Spleen (tissue), 11 donors: ENCODE measurements at regions not wholly inside any gene's neighbourhood (a gene's known extent, or its start where the extent isn't known, plus 50 kb on each side); places are given as distances from the start of the nearest gene placed in this dataset.

ENCODE experiments used
- DNase-seq: peaks from one replicate; pipeline ENCODE4 v3.0.0-alpha.2; 2020
- H3K27ac ChIP-seq, 8 donors: fragments of 200-600 bp; sonication (generic) in 7 of 8; 1 replicate in 4 of 8; 2 replicates in 4 of 8; pipeline versions ENCODE4 v1.5.0 to v1.8.0; 2016 to 2021; ENCODE audit warnings: inconsistent platforms in 4 of 8, mild to moderate bottlenecking in 4 of 8, moderate library complexity in 1 of 8
- H3K27me3 ChIP-seq, 7 donors: fragments of 200-600 bp; sonication (generic) in 6 of 7; replicated peaks in 1 of 7; 1 replicate in 4 of 7; 2 replicates in 3 of 7; pipeline versions ENCODE4 v1.5.0 to v1.8.0; 2016 to 2021; ENCODE audit warnings: inconsistent platforms in 3 of 7, mild to moderate bottlenecking in 1 of 7
- H3K36me3 ChIP-seq, 6 donors: fragments of 200-600 bp; sonication (generic) in 5 of 6; 1 replicate in 4 of 6; 2 replicates in 2 of 6; pipeline versions ENCODE4 v1.5.0 to v1.8.0; 2016 to 2021; ENCODE audit warnings: inconsistent platforms in 2 of 6
- H3K4me1 ChIP-seq, 6 donors: fragments of 200-600 bp; sonication (generic) in 5 of 6; 1 replicate in 3 of 6; 2 replicates in 3 of 6; pipeline versions ENCODE4 v1.5.0 to v1.8.0; 2016 to 2021; ENCODE audit warnings: inconsistent platforms in 3 of 6
- H3K4me3 ChIP-seq, 8 donors: fragments of 200-600 bp; sonication (generic) in 7 of 8; 1 replicate in 4 of 8; 2 replicates in 4 of 8; pipeline versions ENCODE4 v1.5.0 to v1.8.0; 2016 to 2021; ENCODE audit warnings: inconsistent platforms in 4 of 8, mild to moderate bottlenecking in 4 of 8, moderate library complexity in 2 of 8
- H3K9me3 ChIP-seq, 8 donors: fragments of 200-600 bp; sonication (generic) in 7 of 8; 1 replicate in 4 of 8; 2 replicates in 4 of 8; pipeline versions ENCODE4 v1.5.0 to v1.8.0; 2016 to 2021; ENCODE audit warnings: inconsistent platforms in 4 of 8
- CTCF ChIP-seq, 11 experiments: fragments of 200-600 bp in 7 of 11; fragments of 450-650 bp in 4 of 11; sonication (generic) in 4 of 11; IDR thresholded peaks in 8 of 11; conservative IDR thresholded peaks in 3 of 11; 1 replicate in 7 of 11; 2 replicates in 4 of 11; pipeline versions ENCODE4 v1.4.0 to v1.8.0; 2016 to 2021; ENCODE audit warnings: antibody characterized with exemption in 11 of 11, inconsistent platforms in 4 of 11, mild to moderate bottlenecking in 1 of 11
- POLR2A ChIP-seq, 3 donors: fragments of 450-650 bp; IDR thresholded peaks; one replicate each; pipeline ENCODE4 v1.5.1; 2017; ENCODE audit warnings: antibody characterized with exemption in 3 of 3, mild to moderate bottlenecking in 1 of 3
- POLR2AphosphoS5 ChIP-seq, 3 donors: sonication (generic); formaldehyde crosslinking; IDR thresholded peaks; one replicate each; pipeline ENCODE4 v1.5.1; 2017; ENCODE audit warnings: antibody characterized with exemption in 3 of 3
- WGBS, 5 donors: extraction: QIAGEN DNeasy Blood & Tissue Kit in 3 of 5; methylation state at CpG; one replicate each; pipeline versions ENCODE4 v1.1.5 to v1.1.7; 2013 to 2018; 5-methylcytosine and 5-hydroxymethylcytosine counted together
- intact Hi-C: fragments of 100-400 bp; cut with DNase I; formaldehyde crosslinking; loops from one replicate; pipeline ENCODE4 v1.15.0; 2023; ENCODE audit warnings: low total_unique reads
- donor health status: healthy with polysubstance abuse.
- donor health status: DM: no; HTN: no; CAD: no; lungs with moderate emphysema.
- donor health status: DM: no; HTN: no; CAD: no.
- donor health status: Bipolar disorder and iron deficiency.
- donor health status: healthy.
- donor health status: DM: no; HTN: no; CAD: no.
- donor health status: DM: yes; HTN: yes; CAD: no.

DNA sequence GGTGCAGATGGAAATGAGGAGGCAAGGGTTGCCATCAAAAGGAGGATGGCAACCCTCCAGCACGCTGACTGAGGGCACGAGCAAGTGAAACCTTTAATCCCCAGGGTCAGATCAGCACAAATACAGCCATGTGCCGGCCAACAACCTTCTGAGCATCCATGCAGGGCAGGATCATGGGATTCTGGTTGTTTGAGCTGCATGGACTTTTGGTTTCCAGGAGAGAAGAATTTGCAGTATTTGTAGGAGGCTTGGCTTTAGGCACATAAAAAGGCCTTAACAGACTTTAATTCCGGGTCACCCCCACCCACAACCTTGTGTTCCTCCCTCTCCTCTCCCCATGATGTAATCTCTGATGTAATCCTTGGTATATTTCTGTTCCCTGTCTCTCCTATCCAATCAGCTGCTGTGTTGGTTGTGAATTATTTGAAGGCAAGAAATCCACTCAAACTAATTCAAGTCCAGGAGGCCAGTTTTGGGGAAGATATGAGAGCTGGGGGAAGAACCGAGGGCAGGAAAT is 254.3 kb downstream of the SHQ1 start:
- H3K27ac ChIP-seq, result no peak overlapping the region
- H3K4me1 ChIP-seq, result peaks cover 0 to 16% (median 2%) of the 10 kb centered on the region in 6 donors
- no peak for TF ChIP-seq POLR2A (IDR thresholded peaks at IDR 0.05)
- TF ChIP-seq POLR2AphosphoS5 (IDR thresholded peaks at IDR 0.05), result no peak
- TF ChIP-seq CTCF (IDR thresholded peaks at IDR 0.05 in 8 of 11, conservative IDR thresholded peaks at IDR 0.05 in 3 of 11), result no peak
- H3K9me3 ChIP-seq, result no peaks in the 10 kb centered on the region
- H3K27me3 ChIP-seq, result peaks cover 0 to 14% (median 0%) of the 10 kb centered on the region in 7 donors
- intact Hi-C loops, result no loop called here
- no peak for DNase-seq
- WGBS, 5 donors, result 59 to 79% (median 71%) methylated on average over 5 of the region's 5 CpGs
- H3K36me3 ChIP-seq, result no peaks in the 10 kb centered on the region
- no peak overlapping the region for H3K4me3 ChIP-seq

DNA sequence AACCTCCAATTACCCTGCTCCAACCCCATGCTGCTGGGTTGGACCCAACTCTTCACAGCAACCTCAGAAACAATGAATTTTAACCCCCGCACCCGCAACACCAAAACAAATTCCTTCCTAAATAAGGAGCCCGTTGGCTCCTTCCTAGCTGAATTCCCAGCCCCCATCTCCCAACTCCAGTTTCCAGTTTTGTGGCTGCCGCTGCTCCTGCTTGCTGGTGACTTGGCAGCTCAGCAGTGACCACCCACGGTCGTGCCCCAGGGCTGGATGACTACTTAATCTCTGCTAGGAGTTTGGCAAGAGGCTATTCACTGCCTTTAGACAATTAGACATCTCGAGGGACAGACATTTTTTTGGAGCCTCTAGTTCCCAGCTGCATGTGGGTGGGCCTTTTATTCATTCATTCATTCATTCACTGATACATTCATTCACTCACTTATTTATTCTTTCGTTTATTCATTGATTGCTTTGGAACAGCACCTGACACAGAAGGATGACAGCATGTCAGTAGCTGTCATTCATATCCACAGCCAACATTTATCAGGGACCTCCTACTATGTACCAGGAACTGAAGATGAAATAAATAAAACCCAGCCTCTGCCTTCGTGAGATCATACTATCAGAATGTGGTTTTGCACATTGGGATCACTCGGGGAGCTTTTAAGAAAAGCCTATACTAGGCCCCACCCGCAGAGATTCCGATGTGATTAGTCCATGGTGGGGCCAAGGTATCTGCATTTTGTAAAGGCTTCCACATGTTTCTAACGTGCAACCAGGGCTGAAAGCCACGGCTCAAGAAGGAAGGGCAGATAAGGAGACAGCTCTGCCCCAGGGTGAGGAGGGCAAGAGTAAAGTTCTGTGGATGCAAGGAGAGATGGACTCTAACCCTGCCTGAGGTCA is 256.5 kb downstream of the SHQ1 start:
- WGBS, 5 donors, result 82 to 87% (median 85%) methylated on average over 14 of the region's 14 CpGs
- TF ChIP-seq POLR2A (IDR thresholded peaks at IDR 0.05), result no peak
- no peak for TF ChIP-seq CTCF (IDR thresholded peaks at IDR 0.05 in 8 of 11, conservative IDR thresholded peaks at IDR 0.05 in 3 of 11)
- no peak for TF ChIP-seq POLR2AphosphoS5 (IDR thresholded peaks at IDR 0.05)
- H3K27me3 ChIP-seq, result peaks cover 0 to 12% (median 0%) of the 10 kb centered on the region in 7 donors
- no peak for DNase-seq
- H3K4me3 ChIP-seq, result no peak overlapping the region
- H3K27ac ChIP-seq, result no peak overlapping the region
- intact Hi-C loops, result no loop called here
- no peaks in the 10 kb centered on the region for H3K36me3 ChIP-seq
- H3K9me3 ChIP-seq, result no peaks in the 10 kb centered on the region
- peaks cover 0 to 9% (median 0%) of the 10 kb centered on the region in 6 donors for H3K4me1 ChIP-seq

- Histone ChIP-seq H3K27me3 (peaks cover 0 to 19% (median 0%) of the 10 kb centered on the region in 7 donors), H3K27ac (no peak overlapping the region), H3K4me1 (peaks cover 0 to 9% (median 0%) of the 10 kb centered on the region in 6 donors), H3K36me3 (no peaks in the 10 kb centered on the region), H3K4me3 (no peak overlapping the region), H3K9me3 (no peaks in the 10 kb centered on the region)
- DNase-seq, result no peak
- no peak for TF ChIP-seq POLR2AphosphoS5 (IDR thresholded peaks at IDR 0.05)
- TF ChIP-seq CTCF (IDR thresholded peaks at IDR 0.05 in 8 of 11, conservative IDR thresholded peaks at IDR 0.05 in 3 of 11), result no peak
- TF ChIP-seq POLR2A (IDR thresholded peaks at IDR 0.05), result no peak
- intact Hi-C loops, result no loop called here
- 84 to 89% (median 86%) methylated on average over 12 of the region's 12 CpGs for WGBS, 5 donors
Measured at GRCh38 chr3:72590732-72591221, 257.5 kb downstream of the SHQ1 start.

DNA sequence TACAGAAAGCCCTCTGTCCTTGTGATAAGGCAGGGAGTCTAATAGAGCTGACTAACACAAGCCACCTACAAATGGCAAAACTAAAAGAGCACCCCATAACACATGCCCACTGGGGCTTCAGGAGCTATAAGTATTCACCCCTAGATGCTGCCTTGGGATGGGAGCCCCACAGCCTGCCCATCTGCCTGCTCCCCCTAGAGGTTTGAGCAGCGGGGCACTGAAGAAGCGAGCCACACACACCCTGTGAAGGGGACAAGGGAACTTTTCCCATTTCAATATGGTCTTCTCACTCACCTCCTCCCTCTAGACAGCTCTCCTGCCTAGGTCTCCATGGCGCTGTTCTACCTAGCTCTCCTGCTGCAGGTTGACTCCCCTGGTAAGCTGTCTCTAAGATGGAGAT is 261.0 kb downstream of the SHQ1 start:
- H3K4me1 ChIP-seq, result peaks cover 0 to 8% (median 6%) of the 10 kb centered on the region in 6 donors
- no peaks in the 10 kb centered on the region for H3K9me3 ChIP-seq
- TF ChIP-seq POLR2A (IDR thresholded peaks at IDR 0.05) (no peak), POLR2AphosphoS5 (IDR thresholded peaks at IDR 0.05) (no peak), CTCF (IDR thresholded peaks at IDR 0.05 in 8 of 11, conservative IDR thresholded peaks at IDR 0.05 in 3 of 11) (no peak)
- intact Hi-C loops, result no loop called here
- no peak overlapping the region for H3K27ac ChIP-seq
- H3K4me3 ChIP-seq, result no peak overlapping the region
- H3K27me3 ChIP-seq, result peaks cover 0 to 20% (median 0%) of the 10 kb centered on the region in 7 donors
- WGBS, 5 donors, result 89 to 96% (median 92%) methylated on average over 3 of the region's 3 CpGs
- H3K36me3 ChIP-seq, result no peaks in the 10 kb centered on the region
- DNase-seq, result no peak
